MV-4-11 (cell line): ENCODE measurements at regions not wholly inside any gene's neighbourhood (a gene's known extent, or its start where the extent isn't known, plus 50 kb on each side); places are given as distances from the start of the nearest gene placed in this dataset.
"Not testable (repeated sequence)": the region's sequence is repeated elsewhere in the genome, so short reads cannot be mapped to it uniquely, and the experiment has no call there.

Source experiments
- DNase-seq: peaks from one replicate; lab custom pipeline; 2025; lab: John Stamatoyannopoulos, UW

DNA sequence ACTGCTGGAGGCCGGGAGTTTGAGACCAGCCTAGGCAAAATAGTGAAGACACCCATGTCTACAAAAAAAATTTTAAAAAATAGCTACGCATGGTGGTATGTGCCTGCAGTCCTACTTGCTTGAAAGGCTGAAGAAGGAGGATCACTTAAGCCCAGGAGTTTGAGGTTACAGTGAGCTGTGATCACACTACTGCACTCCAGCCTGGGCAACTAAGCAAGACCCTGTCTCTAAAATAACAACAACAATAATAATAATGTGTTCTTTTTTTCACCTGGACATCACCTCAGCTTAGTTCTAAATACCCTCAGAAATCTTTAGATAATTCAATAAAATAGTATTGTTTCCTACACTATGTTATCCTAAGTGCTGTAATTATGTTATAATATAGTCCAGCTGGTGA lies 397.1 kb upstream of the ZNF804A start:
- DNase-seq = no peak

DNA sequence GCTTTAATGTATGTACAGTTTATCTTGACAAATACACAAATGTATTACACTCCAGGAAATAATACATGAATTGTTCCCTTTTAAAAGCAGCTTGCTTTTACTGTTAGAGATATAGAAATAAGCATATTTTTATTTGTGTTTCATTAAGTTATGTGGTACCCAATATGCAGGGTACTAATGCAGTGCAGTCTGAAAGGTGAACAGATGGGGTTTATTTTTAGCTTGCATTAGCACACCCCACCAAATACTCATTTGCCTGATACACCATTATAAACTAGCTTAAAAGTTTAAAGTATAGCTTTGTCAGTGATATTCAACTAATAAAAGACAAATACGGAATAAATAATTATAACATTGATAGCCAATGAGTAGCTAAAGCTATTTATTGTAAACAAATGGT lies 394.7 kb upstream of the ZNF804A start:
- no peak for DNase-seq

DNA sequence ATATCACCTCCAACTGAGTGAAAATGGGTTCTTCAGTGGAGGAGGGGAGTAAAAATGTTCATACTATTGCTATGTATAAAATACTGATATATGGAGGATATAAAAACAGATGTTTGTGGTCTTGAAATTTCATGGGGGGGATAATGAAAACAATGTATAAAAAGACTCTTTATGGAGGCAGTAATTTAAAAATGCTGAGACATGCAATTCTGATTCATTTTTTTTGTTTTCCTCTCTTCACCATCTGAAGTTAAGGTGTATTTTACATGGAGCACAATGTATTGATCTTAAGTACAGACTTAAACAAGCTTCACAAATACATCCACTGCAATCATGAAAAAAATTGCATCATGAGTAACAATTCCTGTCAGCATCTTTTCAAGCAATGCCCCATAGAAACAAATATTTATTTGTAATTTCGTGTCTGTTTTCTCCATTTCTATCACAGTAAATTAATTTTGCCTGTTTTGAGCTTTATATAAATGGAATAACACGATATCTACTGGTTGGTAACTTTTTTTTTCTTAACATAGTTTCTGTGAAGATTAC lies 393.2 kb upstream of the ZNF804A start:
- no peak for DNase-seq

- no peak for DNase-seq
Observed at GRCh38 chr2:184206045-184206444, 392.3 kb upstream of the ZNF804A start.

- DNase-seq = no peak
Observed at GRCh38 chr2:184210329-184210728, 388.0 kb upstream of the ZNF804A start.

GRCh38 chr2:184215745-184216144 lies 382.6 kb upstream of the ZNF804A start:
- DNase-seq = no peak

GRCh38 chr2:184256611-184257010 lies 341.7 kb upstream of the ZNF804A start:
- DNase-seq = no peak

DNA sequence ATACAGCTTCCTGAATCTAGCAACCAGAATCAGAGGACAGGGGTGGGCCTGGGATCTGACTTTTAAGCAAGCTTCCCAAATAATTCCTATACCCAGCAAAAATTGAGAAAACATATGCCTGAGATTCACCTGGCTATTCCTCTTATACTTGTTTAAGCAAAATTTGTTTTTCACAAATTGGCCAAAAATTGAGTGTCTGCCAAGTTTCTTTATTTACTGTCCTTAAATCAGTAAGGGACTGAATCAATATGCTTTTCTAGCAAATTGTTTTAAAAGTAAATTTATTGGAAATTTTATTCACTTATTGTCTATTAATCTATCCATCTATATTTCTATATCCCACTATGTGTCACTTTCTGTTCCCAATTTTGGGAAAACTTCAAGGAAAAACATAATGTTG lies 337.0 kb upstream of the ZNF804A start:
- no peak for DNase-seq

DNA sequence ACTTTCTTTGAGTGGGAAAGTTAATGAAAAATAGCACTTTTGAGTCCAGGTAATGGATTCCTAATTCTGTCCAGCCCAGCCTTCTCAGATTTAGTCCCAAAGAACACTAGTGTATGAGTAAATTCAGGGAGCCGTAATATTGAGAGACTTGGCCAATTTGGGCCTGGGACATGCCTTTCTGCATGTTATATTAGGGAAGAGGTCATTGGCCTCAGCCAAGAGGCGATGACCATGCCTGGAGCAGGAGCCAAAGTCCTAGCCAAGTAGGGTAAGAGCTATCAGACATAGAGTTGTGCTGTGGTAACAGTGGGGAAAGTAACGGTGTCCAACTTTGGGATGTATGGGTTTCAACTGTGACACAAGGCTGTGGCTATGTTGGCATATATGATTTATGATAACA lies 336.5 kb upstream of the ZNF804A start:
- DNase-seq = no peak

DNA sequence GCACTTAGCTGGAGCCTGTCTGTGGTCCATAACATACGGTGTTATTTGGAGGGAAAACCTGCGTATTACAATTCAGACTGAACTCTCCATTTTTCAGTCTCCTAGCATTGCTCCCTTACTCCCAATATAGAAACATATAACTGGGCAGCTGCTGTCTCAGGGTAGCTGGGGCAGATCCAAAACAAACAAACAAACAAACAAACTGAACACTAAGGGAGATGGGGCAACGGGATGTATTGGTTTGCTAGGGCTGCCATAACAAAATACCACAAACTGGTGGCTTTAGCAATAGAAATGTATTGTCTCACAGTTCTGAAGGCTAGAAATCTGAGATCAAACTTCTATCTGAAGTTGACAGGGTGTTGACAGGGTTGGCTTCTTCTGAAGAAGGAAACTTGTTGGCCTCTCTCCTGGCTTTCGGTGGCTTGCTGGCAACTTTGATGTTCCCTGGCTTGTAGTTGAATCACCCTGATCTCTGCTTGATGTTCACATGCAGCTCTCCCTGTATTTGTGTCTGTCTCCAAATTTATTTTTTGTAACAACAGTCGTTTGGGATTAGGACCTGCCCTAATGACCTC lies 329.3 kb upstream of the ZNF804A start:
- DNase-seq = no peak

DNA sequence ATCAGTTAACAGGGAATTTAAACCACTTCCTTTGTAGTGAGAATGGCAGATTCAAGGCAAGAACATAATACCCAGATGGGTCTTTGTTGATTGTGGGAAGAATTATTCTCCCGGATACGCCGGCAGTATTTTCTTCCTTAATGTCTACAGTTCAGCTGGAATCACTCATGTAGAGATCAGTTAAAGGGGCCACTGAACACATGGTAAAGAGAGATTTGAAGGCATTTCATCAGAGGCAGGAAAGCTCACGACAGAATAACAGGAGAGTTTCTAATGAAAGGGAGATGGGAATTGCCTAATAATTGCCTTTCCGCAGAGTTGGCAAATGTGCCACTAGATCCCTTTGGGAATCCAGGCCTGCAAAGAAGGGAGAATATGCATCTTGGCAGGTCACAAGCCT lies 327.7 kb upstream of the ZNF804A start:
- DNase-seq = no peak

DNA sequence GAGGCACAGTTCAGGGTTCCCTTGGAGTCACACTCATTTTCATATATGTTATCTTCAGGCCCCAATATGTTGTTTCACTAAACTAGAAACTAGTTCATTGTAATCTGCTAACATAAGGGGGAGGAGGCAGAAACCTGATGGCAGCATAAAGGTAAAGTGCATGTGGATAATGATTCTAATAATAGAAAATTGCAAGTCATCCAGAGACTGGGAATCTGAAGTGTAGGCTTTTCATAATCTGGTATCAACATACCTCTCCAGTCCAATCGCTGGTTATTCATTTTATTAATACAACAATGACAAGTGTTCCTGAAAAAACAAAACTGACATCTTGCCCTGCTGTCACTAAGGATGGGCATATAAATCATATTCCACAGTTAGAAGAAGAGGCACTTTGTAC lies 326.3 kb upstream of the ZNF804A start:
- no peak for DNase-seq

DNA sequence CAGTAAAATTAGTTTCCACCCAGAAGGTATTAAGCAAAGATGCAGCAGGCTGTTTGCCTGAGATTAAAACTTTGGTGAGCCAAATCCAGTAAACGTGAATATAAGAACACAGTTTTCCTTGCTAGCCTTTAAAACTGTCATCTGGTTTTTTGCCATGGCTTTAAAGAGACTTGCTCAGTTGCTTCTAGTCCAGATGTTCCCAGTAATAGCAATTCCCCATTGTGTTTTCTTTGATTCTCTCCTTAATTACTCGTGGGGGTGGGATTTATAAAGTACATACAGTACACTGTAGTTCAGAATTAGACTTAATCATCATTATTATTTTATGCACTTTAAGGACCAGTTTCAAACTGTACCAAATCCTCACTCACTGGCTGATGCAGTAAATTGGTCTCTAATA lies 303.5 kb upstream of the ZNF804A start:
- no peak for DNase-seq

DNA sequence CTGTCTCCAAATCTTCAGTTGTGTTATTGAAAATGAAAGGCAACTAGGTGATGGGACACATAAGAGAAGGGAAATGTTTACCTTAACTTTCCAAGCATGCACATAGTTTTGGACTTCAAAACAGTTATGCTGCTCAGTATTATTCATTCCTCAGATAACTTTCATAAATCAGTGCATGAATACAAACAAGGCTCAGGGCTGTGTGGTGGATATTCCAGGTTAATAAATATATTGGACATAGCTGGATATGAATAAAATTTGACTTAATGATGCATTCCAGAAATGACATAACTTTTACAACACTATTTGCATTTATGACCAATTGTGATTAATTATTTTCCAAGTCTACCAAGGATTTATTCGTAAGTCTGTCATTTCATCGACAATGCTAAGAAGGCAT lies 301.2 kb upstream of the ZNF804A start:
- DNase-seq = no peak

DNA sequence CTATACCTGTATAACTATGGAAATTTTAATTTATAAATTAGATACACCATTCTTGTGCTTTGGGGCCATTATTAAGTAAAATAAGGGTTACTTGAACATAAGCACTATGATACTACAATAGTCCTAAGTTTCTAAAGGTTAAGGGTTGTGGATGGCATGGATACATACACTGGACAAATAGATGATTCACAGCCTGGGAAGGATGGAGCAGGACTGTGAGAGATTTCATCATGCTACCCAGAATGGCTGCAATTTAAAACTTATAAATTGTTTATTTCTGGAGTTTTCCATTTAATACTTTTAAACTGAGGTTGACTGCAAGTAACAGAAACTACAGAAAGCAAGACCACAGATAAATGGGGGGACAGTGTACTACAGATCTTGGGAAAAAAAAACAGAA lies 295.8 kb upstream of the ZNF804A start:
- no peak for DNase-seq

DNA sequence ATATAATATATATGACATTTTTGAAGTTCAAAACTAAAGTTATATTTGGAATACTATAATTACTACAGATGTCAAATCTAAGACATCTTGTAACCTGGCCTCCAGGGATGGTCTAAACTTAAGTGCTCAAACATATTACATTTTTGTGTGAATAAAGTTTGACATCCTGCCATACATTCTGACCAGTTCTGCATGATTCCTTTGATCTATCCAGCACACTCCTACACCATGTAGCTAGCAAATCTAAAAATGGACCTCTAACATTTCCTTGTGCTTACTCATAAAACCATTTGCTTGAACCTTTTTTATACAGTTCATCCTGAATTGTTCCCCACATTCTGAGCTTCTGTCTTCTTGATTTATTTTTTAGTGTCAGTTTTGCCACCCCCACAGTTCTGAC lies 294.3 kb upstream of the ZNF804A start:
- DNase-seq = no peak

DNA sequence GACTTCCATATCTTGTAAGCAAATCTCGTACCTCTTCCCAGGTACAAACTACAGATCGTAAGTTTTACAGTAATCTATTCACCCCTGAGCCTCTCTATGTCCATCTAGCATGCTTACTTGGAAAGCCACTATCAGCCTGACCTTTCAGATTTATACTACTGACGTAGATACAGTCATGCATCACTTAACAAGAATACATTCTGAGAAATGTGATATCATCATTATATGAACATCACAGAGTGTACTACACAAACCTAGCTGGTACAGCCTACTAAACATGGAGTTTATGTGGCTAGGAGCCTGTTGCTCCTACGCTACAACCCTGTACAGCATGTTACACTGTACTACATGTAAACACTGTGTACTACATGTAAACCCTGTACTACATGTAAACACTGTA lies 293.2 kb upstream of the ZNF804A start:
- no peak for DNase-seq

GRCh38 chr2:184308706-184309105 lies 289.6 kb upstream of the ZNF804A start:
- no peak for DNase-seq

GRCh38 chr2:184312970-184313369 lies 285.4 kb upstream of the ZNF804A start:
- DNase-seq = peak; percentile 50

DNA sequence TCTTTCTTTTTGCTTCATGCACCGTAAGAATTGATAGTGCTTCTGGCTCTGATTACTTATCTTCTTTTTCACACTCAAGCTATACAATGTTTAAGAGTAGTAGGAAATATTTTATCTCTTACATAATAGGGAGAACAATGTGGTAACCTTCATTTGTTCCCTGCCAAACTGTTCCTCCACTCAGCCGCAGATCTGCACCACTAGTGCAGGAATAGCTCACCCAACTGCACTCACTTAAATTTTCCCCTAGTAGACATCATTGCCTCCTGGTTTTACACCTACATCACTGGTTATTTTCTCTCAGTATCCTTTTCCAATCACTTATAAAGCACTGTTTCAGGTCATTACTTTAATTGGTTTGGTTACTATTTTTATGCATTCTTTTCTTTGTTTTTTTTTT lies 283.5 kb upstream of the ZNF804A start:
- DNase-seq = no peak

DNA sequence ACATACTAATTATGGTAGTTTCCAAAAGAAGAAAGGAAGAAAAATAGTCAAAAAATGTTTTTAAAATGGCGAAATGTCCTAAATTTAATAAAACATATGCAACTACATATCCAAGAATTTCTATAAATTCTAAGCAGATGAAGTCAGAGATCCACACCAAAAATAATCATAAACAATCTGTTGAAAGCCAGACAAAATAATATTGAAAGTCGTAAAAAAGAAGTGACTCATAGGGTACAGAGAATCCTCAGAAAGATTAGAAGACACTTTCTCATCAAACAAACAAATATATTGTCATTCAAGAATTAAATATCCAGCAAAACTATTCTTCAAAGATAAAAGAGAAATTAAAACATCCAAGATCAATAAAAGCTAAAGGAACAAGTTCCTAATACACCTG lies 281.4 kb upstream of the ZNF804A start:
- DNase-seq = no peak

DNA sequence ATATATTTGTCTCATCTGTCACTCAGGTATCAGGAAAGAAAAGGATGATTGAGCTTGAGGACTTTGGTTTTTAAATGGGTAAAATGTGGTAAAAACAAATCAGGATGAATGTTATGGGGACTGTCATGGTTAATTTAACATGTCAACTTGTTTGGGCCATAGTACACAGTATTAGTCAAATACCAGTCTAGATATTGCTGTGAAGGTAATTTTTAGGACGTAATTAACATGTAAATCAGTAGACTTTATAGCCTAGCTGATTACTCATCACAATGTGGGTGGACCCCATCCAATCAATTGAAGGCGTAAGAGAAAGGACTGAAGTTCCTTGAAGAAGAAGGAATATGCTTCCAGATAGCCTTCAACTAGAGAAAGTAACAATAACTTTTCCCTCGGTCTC lies 275.7 kb upstream of the ZNF804A start:
- DNase-seq = no peak

DNA sequence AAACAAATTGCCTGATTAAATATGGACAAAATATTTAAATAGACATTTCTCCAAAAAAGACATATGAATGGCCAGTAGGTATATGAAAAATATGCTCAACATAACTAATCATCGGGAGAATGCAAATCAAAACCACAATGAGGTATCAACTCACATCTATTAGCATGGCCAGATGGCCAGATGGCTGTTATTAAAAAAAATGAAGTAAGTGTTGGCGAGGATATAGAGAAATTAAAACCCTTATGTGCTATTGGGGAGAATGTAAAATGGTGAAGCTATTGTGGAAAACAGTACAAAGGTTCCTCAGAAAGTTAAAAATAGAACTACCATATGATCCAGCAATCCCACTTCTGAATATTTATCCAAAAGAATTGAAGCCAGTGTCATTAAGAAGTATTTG lies 272.3 kb upstream of the ZNF804A start:
- DNase-seq = no peak

GRCh38 chr2:184327805-184328204 lies 270.5 kb upstream of the ZNF804A start:
- not testable (repeated sequence) for DNase-seq

GRCh38 chr2:184330561-184330960 lies 267.8 kb upstream of the ZNF804A start:
- DNase-seq = not testable (repeated sequence)
